NCI-H146 treated with DMSO at 0.1 percent for 48 hours (cell line): ENCODE measurements at regions not wholly inside any gene's neighbourhood (a gene's known extent, or its start where the extent isn't known, plus 50 kb on each side); places are given as distances from the start of the nearest gene placed in this dataset.
"Not testable (repeated sequence)": the region's sequence is repeated elsewhere in the genome, so short reads cannot be mapped to it uniquely, and the experiment has no call there.

ENCODE experiments used
- DNase-seq: peaks from one replicate; lab custom pipeline; 2025; ENCODE audit not compliant: unreplicated experiment; lab: John Stamatoyannopoulos, UW

DNA sequence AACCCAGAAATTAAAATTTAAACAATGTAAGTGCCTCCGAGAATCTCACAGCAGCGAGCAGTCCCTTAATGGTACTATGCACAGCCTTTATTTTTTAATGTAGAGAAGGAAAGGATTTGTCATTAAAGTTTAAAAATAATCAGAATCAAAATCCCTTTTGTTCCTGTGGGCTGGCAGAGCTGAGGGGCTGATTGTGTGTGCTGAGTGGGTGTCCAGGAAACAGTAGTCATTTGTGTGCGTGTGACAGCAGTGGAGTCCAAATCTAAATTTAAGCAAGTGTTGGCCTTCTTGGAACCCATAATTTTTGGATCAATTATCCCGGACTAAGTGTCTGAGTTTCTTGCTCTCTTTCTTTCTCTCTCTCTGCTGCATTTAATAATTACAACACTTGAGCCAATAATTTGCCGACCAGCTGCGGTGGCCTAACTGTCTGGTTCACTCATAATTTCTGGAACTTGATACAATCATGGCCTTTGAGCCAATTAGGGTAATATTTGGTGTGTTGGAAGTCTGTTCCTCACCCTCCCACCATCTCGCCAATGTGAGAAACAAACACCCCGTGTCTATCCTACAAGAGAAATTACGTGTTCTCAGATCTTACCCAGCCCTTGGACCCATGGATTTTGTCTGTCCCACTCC is 528.0 kb downstream of the SOX6 start:
- DNase-seq, result no peak

GRCh38 chr11:15829312-15829711 is 527.0 kb downstream of the SOX6 start:
- no peak for DNase-seq

- no peak for DNase-seq
Measured at GRCh38 chr11:15830741-15831428, 525.5 kb downstream of the SOX6 start.

DNA sequence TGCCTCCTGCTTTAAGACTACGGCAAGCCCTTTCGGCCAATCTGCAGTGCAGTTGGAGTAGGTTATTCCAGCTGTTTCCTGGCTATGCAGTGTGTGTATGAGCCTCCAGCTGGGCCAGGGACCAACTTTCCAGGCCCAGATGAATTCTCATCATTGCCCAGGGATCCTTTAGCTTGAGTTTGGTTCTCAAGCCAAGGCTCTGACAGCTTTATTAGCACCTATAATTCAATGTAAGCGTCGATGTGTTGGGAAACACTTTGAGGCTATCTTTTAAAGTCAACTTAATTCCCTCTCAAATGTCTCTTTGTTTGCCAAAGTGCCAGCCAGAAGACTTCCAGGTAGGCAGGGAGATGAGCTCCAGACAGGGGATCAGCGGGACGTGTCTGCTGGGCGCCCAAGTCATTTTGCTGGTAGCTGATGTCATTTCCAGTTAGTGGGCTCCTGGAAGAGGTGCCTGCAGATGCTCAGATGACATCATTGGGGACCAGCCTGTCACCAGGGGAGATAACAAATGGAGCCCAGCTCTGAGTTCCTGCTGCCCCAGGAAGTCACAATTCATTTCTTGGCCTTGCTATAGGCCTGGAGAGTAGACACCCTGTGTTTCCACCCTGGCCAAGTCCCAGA is 520.4 kb downstream of the SOX6 start:
- no peak for DNase-seq

DNA sequence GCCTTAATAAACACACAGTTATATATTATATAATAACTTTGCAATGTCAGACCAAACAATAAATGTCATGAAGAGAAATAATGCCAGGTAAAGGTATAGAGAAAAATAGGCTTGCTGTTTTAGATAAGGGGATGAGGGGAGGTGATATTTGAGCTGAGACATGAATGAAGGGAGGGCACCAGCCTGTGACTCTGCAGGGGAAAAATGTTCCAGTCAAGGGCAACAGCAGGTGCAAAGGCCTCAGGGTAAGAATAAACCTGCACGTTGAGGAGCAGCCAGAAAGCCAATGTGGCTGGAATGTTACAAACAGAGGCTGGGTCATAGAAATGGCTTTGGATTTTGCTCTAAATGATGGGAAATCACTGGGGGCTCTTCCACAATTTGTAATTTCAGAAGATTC is 519.6 kb downstream of the SOX6 start:
- DNase-seq, result no peak

DNA sequence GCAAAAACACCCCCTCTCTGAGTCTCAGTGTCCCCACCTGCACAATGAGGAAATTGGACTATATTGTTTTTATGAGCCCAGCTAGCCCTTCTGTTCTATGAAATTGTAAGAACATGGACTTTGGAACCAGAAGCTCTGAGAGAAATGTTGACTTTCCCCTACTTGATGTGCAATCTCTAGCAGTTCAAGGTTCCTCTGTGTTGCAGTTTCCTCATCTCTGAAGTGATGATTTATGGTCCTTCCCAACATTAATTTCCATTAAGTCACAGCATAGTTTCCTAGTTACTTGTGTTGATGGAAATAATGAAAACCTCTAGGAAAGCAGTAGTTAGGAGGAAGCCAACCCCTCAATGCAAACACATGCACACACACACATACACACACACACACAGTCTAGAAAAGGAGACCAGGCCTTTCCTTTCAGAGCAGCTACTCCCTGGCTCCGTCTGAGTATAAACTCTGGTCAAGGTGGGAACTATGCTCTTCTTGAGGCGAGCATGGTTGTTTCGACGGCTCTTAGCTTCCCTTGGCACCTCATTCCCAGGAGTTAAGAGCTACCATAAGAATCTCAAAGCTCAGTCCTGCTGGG is 518.4 kb downstream of the SOX6 start:
- no peak for DNase-seq

DNA sequence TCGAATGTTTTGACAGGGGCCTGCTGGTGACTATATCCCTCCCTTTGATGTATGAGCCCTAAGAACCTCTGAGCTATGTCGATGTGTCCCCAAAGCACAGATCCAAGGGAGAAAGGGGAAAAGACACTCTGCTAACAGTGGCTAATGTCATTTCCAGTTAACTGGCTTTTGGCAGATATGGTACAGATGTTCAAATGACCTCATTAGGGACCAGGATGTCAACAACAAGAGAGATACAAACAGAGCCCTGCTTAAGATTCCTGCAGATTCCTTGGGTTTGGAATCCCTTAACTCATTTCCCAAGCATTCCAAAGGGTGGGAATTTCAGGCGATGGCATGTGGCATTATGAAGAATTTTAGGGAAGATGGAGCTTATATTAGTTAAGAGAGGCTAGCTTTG is 517.3 kb downstream of the SOX6 start:
- DNase-seq, result no peak

- no peak for DNase-seq
Measured at GRCh38 chr11:15840966-15841365, 515.4 kb downstream of the SOX6 start.

DNA sequence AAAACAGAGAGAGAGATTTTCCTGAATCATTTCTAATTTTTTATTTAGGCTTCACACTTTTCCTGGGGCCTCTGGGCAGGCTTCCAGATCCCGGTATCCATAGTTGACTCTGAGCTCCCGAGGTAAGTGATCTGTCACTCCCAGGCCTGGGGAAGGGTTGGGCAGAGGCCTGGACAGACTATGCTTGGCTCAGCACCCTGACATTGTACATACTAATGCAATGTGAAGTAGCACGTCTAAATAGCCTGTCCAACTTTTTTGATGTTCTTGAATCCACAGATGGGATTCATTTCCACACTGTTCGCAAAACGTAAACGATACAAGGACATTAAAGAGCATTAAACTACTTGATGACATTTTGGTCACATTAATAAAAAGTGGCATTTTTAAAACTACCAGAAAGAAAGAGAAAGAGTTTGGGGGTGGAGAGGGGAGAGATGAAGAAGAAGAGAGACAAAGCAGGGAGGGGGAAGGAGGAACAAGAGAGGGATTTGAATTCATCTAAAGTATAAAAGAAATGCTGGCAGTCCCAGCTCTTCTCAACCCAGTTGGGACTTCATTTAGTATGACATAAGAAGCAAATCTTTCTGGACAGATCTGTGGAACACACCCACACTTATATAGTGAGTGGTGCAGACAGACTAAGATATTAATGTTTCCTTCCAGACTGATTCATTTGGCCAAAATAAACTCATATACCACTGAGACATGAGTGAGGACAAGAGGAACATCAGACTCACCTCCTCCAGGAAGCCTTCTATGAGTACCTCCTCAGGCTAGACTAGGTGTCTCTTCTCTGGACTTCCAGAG is 514.2 kb downstream of the SOX6 start:
- no peak for DNase-seq

GRCh38 chr11:15843309-15843872 is 513.0 kb downstream of the SOX6 start:
- DNase-seq, result no peak

DNA sequence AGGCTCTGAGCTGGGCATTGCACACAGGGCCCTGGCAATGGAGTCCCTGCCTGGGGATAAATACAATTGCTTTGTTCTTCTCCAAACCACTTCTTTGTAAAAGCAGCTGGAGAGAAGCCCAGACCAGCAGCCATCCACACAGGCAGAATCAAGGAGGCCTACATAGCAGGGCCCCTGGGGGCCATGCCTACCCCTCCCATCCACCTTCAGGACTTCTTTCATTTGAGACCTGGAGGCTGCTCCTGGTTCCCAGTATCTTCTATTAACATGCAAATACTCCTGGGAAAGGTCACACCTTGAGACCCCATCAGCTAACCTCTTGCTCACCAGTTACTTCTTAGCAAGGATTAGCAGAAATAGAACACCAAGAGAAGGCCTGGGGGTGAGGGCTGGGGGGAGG is 511.1 kb downstream of the SOX6 start:
- no peak for DNase-seq

DNA sequence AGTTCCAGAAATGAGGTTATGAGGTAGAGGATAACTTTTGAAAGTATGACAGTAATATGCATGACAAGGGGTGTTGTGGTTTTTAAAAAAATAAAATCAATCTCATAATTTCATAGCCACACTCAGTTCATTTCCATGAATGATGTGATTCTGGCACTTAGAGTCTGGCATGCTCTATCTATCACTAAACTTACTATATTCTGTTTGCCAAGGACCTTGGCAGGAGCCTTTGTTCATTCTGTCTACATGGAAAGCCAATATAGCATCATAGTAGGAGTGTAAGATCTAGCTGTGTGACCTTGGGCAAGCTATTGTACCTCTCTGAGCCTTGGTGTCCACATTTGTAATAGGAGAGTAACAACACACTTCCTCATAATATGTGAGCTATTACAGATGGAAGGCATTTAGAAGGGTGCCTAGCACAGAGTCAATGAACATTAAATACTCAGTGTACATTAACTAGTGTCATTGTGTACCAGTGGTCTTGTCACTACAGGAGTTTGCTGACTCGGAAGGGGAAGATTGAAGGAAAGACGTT is 507.6 kb downstream of the SOX6 start:
- no peak for DNase-seq

DNA sequence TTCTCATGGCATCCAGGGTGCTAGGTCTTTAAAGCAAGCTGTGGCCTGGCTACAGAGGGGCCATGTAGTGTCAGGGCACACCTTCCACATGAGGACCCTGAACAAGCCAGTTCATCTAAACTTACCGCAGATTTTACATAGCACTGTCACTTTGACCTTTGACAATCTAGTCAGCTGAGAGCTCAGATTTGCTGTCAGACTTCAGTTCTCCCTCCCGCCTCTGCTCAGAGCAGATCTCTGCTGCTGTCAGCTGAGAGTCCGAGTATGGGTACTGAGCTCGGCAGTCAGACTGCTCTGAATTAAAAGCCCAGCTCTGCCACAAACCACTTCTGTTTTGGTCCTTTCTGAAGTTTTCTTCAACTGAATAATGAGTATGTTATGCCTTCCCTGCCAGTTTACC is 507.1 kb downstream of the SOX6 start:
- DNase-seq, result no peak

GRCh38 chr11:15850335-15850734 is 506.0 kb downstream of the SOX6 start:
- not testable (repeated sequence) for DNase-seq

DNA sequence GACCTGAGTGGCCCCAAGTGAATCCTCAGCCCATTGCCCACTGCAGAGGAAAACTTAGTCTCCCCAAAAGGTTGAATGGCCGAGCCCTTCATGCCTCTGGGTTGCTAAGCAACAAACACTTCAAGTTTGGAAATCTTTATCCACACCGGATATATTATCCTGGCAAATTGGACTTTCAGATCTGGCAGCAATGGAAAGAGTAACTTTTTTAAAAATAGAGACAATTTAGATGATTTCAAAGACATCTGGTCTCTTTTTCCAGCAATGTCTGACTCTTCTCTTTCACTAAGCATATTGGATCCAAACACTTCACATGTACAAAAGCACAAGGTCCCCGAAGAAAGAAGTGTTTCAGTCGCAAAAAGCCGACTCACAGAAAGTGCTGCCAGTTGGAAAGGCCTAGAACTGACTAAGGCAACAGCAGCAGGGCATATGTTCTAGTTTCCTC is 505.3 kb downstream of the SOX6 start:
- no peak for DNase-seq

DNA sequence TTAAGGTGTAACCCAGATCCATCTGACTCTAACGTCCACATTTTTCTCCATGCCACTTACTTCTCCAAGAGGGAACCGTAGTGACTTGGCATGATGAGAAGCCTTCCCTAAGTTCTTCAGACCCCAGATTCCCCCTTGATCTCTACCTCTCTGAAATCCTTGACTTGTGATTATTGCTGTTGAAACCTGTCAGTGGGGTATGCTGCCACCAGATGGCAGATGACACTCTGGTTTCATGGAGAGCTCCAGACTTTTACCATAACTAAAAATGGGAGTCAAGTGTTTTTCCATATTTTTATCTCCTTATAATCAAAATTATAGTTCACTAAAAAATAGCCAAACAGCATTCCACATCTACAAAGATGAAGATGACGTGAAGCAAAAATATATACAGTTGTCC is 504.2 kb downstream of the SOX6 start:
- DNase-seq, result no peak

- no peak for DNase-seq
Measured at GRCh38 chr11:15854245-15854644, 502.1 kb downstream of the SOX6 start.

DNA sequence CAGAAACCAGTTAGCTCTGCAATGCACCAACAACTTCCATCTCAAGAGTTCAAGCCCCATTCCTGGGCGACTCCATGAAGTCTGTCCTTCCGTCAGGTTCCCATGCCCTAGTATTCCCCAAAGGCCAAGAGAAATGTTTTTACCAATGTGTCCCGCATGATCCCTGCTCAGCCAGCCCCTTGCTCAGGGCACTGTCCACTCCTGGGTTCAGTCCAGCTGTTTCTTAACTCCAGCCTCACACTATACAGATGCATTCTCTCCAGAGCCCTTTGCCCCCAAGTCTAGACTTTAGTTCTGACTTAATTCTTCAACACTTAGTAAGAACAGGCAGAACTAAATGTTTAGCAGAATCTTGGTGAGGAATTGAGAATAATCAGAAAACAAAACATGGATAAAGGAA is 497.5 kb downstream of the SOX6 start:
- no peak for DNase-seq

- no peak for DNase-seq
Measured at GRCh38 chr11:15859411-15859810, 496.9 kb downstream of the SOX6 start.

DNA sequence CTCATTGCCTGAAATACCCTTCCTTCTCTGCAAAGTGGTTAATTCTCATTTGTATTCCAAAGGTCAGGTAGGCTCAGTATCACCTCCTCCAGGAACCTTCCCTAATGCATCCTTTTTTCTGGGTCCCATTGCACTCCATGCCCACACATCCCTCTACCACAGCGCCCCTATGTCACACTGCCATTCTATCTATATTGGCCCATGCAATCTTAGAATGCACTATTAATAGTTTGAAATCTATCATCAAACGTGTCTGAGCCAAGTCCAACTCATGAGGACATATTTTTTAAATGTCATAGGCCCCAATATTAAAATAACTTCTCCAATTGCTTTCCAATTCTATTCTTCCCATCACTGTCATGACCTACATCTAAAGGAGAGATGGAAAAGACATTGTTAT is 495.1 kb downstream of the SOX6 start:
- DNase-seq, result no peak

- DNase-seq, result no peak
Measured at GRCh38 chr11:15863411-15863810, 492.9 kb downstream of the SOX6 start.
